ENCODE measurements at regions not wholly inside any gene's neighbourhood (a gene's known extent, or its start where the extent isn't known, plus 50 kb on each side); places are given as distances from the start of the nearest gene placed in this dataset.

- TF ChIP-seq YY1 (IDR thresholded peaks at IDR 0.05; ENCODE audit: low read depth) (no peak), RAD21 (IDR thresholded peaks at IDR 0.05; ENCODE audit: low read length) (no peak), POLR2AphosphoS5 (IDR thresholded peaks at IDR 0.05; ENCODE audit: low read depth, low read length) (no peak)
- TF ChIP-seq, protein P1, sequence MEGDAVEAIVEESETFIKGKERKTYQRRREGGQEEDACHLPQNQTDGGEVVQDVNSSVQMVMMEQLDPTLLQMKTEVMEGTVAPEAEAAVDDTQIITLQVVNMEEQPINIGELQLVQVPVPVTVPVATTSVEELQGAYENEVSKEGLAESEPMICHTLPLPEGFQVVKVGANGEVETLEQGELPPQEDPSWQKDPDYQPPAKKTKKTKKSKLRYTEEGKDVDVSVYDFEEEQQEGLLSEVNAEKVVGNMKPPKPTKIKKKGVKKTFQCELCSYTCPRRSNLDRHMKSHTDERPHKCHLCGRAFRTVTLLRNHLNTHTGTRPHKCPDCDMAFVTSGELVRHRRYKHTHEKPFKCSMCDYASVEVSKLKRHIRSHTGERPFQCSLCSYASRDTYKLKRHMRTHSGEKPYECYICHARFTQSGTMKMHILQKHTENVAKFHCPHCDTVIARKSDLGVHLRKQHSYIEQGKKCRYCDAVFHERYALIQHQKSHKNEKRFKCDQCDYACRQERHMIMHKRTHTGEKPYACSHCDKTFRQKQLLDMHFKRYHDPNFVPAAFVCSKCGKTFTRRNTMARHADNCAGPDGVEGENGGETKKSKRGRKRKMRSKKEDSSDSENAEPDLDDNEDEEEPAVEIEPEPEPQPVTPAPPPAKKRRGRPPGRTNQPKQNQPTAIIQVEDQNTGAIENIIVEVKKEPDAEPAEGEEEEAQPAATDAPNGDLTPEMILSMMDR (IDR thresholded peaks at IDR 0.05): no peak
These were observed 125.8 kb upstream of the ATP2B2 start for GRCh38 chr3:10631224-10631623.
